Loucy (cell line): ENCODE measurements at regions not wholly inside any gene's neighbourhood (a gene's known extent, or its start where the extent isn't known, plus 50 kb on each side); places are given as distances from the start of the nearest gene placed in this dataset.

ENCODE experiments used
- H2AFZ ChIP-seq: fragments of 200-600 bp; sonication (generic); 2 replicates; pipeline ENCODE4 v1.6.0; 2016; ENCODE audit warnings: antibody characterized with exemption, mild to moderate bottlenecking, low read length, moderate library complexity
- H3F3A ChIP-seq: fragments of 200-600 bp; 2 replicates; pipeline ENCODE4 v1.6.0; 2016; ENCODE audit warnings: antibody characterized with exemption, low read depth, mild to moderate bottlenecking
- H3K27me3 ChIP-seq: fragments of 200-600 bp; sonication (generic); 2 replicates; pipeline ENCODE4 v1.6.1; 2014; ENCODE audit warnings: low read length, mild to moderate bottlenecking; ENCODE audit not compliant: insufficient read depth, poor library complexity, severe bottlenecking
- H3K36me3 ChIP-seq: fragments of 200-600 bp; sonication (generic); 2 replicates; pipeline ENCODE4 v1.6.1; 2016; ENCODE audit warnings: low read length; ENCODE audit not compliant: insufficient read depth
- H3K4me1 ChIP-seq: fragments of 200-600 bp; sonication (generic); 2 replicates; pipeline ENCODE4 v1.5.1; 2014; ENCODE audit warnings: low read length, mild to moderate bottlenecking; ENCODE audit not compliant: insufficient read depth, poor library complexity, severe bottlenecking
- H3K4me2 ChIP-seq: fragments of 200-600 bp; sonication (generic); 2 replicates; pipeline ENCODE4 v1.6.0; 2014; ENCODE audit warnings: antibody characterized with exemption, low read length, low read depth, mild to moderate bottlenecking; ENCODE audit not compliant: poor library complexity, severe bottlenecking
- H3K4me3 ChIP-seq: fragments of 200-600 bp; sonication (generic); 2 replicates; pipeline ENCODE4 v1.5.1; 2014; ENCODE audit warnings: low read length, mild to moderate bottlenecking, mixed read lengths; ENCODE audit not compliant: poor library complexity, severe bottlenecking
- H3K79me2 ChIP-seq: fragments of 200-600 bp; sonication (generic); 2 replicates; pipeline ENCODE4 v1.6.1; 2014; ENCODE audit warnings: low read length; ENCODE audit not compliant: insufficient read depth
- H3K9ac ChIP-seq: fragments of 200-600 bp; sonication (generic); 2 replicates; pipeline ENCODE4 v1.6.0; 2014; ENCODE audit warnings: mild to moderate bottlenecking, low read depth, low read length, moderate library complexity; ENCODE audit not compliant: poor library complexity, severe bottlenecking
- H3K9me2 ChIP-seq: fragments of 200-600 bp; sonication (generic); replicated peaks from 2 replicates; pipeline ENCODE4 v1.6.1; 2016; ENCODE audit warnings: low read depth, low read length, mixed read lengths
- H3K9me3 ChIP-seq: fragments of 200-600 bp; sonication (generic); 2 replicates; pipeline ENCODE4 v1.6.1; 2014; ENCODE audit warnings: mild to moderate bottlenecking, antibody characterized with exemption, low read length, low read depth; ENCODE audit not compliant: insufficient read depth
- H4K20me1 ChIP-seq: fragments of 200-600 bp; sonication (generic); 2 replicates; pipeline ENCODE4 v1.6.0; 2014; ENCODE audit warnings: antibody characterized with exemption, low read length, mild to moderate bottlenecking; ENCODE audit not compliant: insufficient read depth, poor library complexity, severe bottlenecking
- CTCF ChIP-seq: fragments of 200-600 bp; sonication (generic); conservative IDR thresholded peaks from 2 replicates; pipeline ENCODE4 v1.5.1; 2014; ENCODE audit warnings: mild to moderate bottlenecking, antibody characterized with exemption, low read length
- EZH2phosphoT487 ChIP-seq: fragments of 200-600 bp; IDR thresholded peaks from 2 replicates; pipeline ENCODE4 v1.6.1; 2018; ENCODE audit warnings: antibody characterized with exemption, mild to moderate bottlenecking, moderate library complexity, borderline replicate concordance

DNA sequence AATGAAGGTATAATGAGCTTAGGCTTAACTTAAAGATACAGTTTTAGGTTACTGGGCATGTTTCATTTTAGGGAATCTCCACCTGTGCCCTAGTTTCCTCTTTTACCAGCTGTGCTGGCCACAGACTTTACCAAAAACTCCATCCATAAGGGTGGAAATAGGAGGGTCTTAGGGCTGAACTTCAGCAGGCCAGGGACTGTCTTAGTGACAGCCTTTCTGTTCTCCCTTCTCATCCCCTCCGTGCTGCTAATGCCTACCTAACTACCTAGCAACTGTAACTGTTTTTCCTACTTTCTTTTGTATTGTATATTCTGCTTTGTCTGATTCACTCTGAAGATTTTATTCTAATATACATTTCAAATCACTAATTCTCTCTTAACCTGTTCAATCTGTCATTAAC, 1375.3 kb downstream of the PCDH18 start:
- H3K27me3 ChIP-seq, result no peaks in the 10 kb centered on the region
- no peak overlapping the region for H3K4me3 ChIP-seq
- no peaks in the 10 kb centered on the region for H3K9me2 ChIP-seq
- no peak overlapping the region for H2AFZ ChIP-seq
- H3K79me2 ChIP-seq, result no peaks in the 10 kb centered on the region
- no peaks in the 10 kb centered on the region for H4K20me1 ChIP-seq
- H3F3A ChIP-seq, result no peaks in the 10 kb centered on the region
- no peak overlapping the region for H3K9ac ChIP-seq
- no peaks in the 10 kb centered on the region for H3K36me3 ChIP-seq
- H3K4me1 ChIP-seq, result no peaks in the 10 kb centered on the region
- H3K9me3 ChIP-seq, result peaks cover under 1% of the 10 kb centered on the region; the same call in 1 of the 2 replicates
- no peak for TF ChIP-seq EZH2phosphoT487
- TF ChIP-seq CTCF, result no peak
- no peak overlapping the region for H3K4me2 ChIP-seq

DNA sequence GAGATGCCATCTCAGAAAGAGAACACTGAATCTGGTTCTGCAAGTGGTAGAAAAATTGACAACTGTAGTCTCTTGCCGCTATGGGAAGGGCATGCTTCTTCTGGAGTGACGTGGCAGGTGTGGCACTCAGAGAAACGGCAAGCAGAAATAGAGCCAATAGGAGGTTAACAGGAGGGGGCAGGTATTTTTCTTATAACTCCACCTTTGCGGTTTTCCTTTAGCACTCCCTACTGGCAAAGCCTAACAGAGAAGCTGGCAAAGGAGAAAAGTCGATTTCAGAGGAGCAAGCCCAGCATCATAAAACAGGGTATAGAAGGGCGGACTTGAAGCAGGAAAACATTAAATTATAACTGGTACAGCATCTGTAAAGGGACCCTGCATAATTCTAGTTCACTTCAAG, 1382.2 kb downstream of the PCDH18 start:
- no peaks in the 10 kb centered on the region for H4K20me1 ChIP-seq
- H3F3A ChIP-seq, result no peaks in the 10 kb centered on the region
- TF ChIP-seq CTCF (no peak; the same call in 1 of the 2 replicates), EZH2phosphoT487 (no peak)
- no peaks in the 10 kb centered on the region for H3K36me3 ChIP-seq
- H3K4me1 ChIP-seq, result peaks cover 10% of the 10 kb centered on the region
- H3K79me2 ChIP-seq, result no peaks in the 10 kb centered on the region
- H3K9ac ChIP-seq, result no peak overlapping the region
- peak overlapping the region; percentile 83 for H2AFZ ChIP-seq
- H3K4me3 ChIP-seq, result no peak overlapping the region
- H3K4me2 ChIP-seq, result peak overlapping the region; percentile 16
- peaks cover 4% of the 10 kb centered on the region; the same call in 1 of the 2 replicates for H3K9me3 ChIP-seq
- no peaks in the 10 kb centered on the region for H3K27me3 ChIP-seq
- H3K9me2 ChIP-seq, result no peaks in the 10 kb centered on the region

DNA sequence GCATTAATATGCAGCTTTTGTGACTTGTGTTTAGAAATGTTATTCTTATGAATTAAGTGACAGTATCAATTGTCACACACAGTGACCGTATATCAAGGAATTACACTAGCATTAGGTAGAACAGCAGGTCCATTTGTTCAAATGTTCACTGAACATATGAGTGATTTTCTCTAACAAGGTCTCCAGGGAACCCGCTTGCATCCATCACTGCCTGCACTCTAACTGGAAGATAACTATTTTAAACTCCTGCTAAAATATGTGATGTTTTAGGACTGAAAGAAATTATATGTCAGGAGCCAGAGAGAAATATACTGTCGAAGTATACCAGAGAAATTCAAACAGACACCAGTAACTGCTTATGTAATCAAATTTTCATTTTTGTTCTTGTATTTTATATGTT, 1395.7 kb downstream of the PCDH18 start:
- no peaks in the 10 kb centered on the region for H4K20me1 ChIP-seq
- no peak overlapping the region for H2AFZ ChIP-seq
- H3K36me3 ChIP-seq, result no peaks in the 10 kb centered on the region
- no peaks in the 10 kb centered on the region for H3F3A ChIP-seq
- no peaks in the 10 kb centered on the region for H3K9me2 ChIP-seq
- no peak overlapping the region for H3K9ac ChIP-seq
- TF ChIP-seq CTCF, result no peak
- TF ChIP-seq EZH2phosphoT487, result no peak
- no peaks in the 10 kb centered on the region for H3K79me2 ChIP-seq
- no peak overlapping the region for H3K4me2 ChIP-seq
- no peak overlapping the region for H3K4me3 ChIP-seq
- H3K27me3 ChIP-seq, result no peaks in the 10 kb centered on the region
- H3K4me1 ChIP-seq, result no peaks in the 10 kb centered on the region
- no peaks in the 10 kb centered on the region for H3K9me3 ChIP-seq
